Colonic mucosa (tissue), 4 donors: ENCODE measurements at regions not wholly inside any gene's neighbourhood (a gene's known extent, or its start where the extent isn't known, plus 50 kb on each side); places are given as distances from the start of the nearest gene placed in this dataset.

Experiments used
- DNase-seq: peaks from one replicate; pipeline ENCODE4 v3.0.0-alpha.2; 2020
- H3K27ac ChIP-seq: fragments of 200-600 bp; one replicate; pipeline ENCODE4 v1.8.0; 2021
- H3K27me3 ChIP-seq: fragments of 200-600 bp; one replicate; pipeline ENCODE4 v1.8.0; 2021
- H3K36me3 ChIP-seq: fragments of 200-600 bp; one replicate; pipeline ENCODE4 v1.8.0; 2021
- H3K4me1 ChIP-seq: fragments of 200-600 bp; one replicate; pipeline ENCODE4 v1.8.0; 2021; ENCODE audit warnings: mild to moderate bottlenecking
- H3K4me3 ChIP-seq: fragments of 200-600 bp; one replicate; pipeline ENCODE4 v1.8.0; 2021
- H3K9ac ChIP-seq, 2 donors: one replicate each; pipeline ENCODE4 v1.7.0; 2013; ENCODE audit warnings: control low read depth in 2 of 2, low read depth in 2 of 2, low read length in 2 of 2
- H3K9me3 ChIP-seq: fragments of 200-600 bp; one replicate; pipeline ENCODE4 v1.8.0; 2021
- CTCF ChIP-seq: fragments of 200-600 bp; IDR thresholded peaks from one replicate; pipeline ENCODE4 v1.8.0; 2022; ENCODE audit warnings: antibody characterized with exemption, mild to moderate bottlenecking
- intact Hi-C: fragments of 100-400 bp; cut with DNase I; formaldehyde crosslinking; loops from one replicate; pipeline ENCODE4 v1.14.1; 2022
- donor health status: healthy.
- donor health status: DM: no; HTN: no; CAD: no.
- donor health status: DM: no; HTN: no; CAD: no.

- Histone ChIP-seq H3K4me1 (no peaks in the 10 kb centered on the region), H3K9ac (no peak overlapping the region), H3K9me3 (no peaks in the 10 kb centered on the region), H3K27me3 (no peaks in the 10 kb centered on the region), H3K4me3 (no peak overlapping the region), H3K36me3 (no peaks in the 10 kb centered on the region), H3K27ac (no peak overlapping the region)
- no peak for TF ChIP-seq CTCF
- intact Hi-C loops: no loop called here
- no peak for DNase-seq
Measured at GRCh38 chr2:220850116-220850515, 722.0 kb downstream of the EPHA4 start.

- no peak for TF ChIP-seq CTCF
- Histone ChIP-seq H3K36me3 (no peaks in the 10 kb centered on the region), H3K27me3 (no peaks in the 10 kb centered on the region), H3K9ac (no peak overlapping the region), H3K27ac (no peak overlapping the region), H3K4me3 (no peak overlapping the region), H3K9me3 (no peaks in the 10 kb centered on the region), H3K4me1 (no peaks in the 10 kb centered on the region)
- DNase-seq: no peak
- intact Hi-C loops: no loop called here
Measured at GRCh38 chr2:220855296-220855695, 716.8 kb downstream of the EPHA4 start.

- intact Hi-C loops: no loop called here
- no peak overlapping the region for H3K27ac ChIP-seq
- no peak overlapping the region for H3K9ac ChIP-seq
- H3K9me3 ChIP-seq: no peaks in the 10 kb centered on the region
- H3K36me3 ChIP-seq: no peaks in the 10 kb centered on the region
- no peaks in the 10 kb centered on the region for H3K4me1 ChIP-seq
- no peak for TF ChIP-seq CTCF
- DNase-seq: no peak
- H3K4me3 ChIP-seq: no peak overlapping the region
- no peaks in the 10 kb centered on the region for H3K27me3 ChIP-seq
Measured at GRCh38 chr2:220856486-220856885, 715.6 kb downstream of the EPHA4 start.

- Histone ChIP-seq H3K36me3 (no peaks in the 10 kb centered on the region), H3K27me3 (no peaks in the 10 kb centered on the region), H3K4me1 (no peaks in the 10 kb centered on the region), H3K9ac (no peak overlapping the region), H3K4me3 (no peak overlapping the region), H3K9me3 (no peaks in the 10 kb centered on the region), H3K27ac (no peak overlapping the region)
- TF ChIP-seq CTCF: no peak
- no peak for DNase-seq
- intact Hi-C loops: no loop called here
Measured at GRCh38 chr2:220857368-220857767, 714.7 kb downstream of the EPHA4 start.

- no peak for DNase-seq
- intact Hi-C loops: no loop called here
- H3K4me1 ChIP-seq: no peaks in the 10 kb centered on the region
- no peak overlapping the region for H3K4me3 ChIP-seq
- no peaks in the 10 kb centered on the region for H3K27me3 ChIP-seq
- H3K27ac ChIP-seq: no peak overlapping the region
- no peaks in the 10 kb centered on the region for H3K36me3 ChIP-seq
- no peaks in the 10 kb centered on the region for H3K9me3 ChIP-seq
- H3K9ac ChIP-seq: no peak overlapping the region
- TF ChIP-seq CTCF: no peak
Measured at GRCh38 chr2:220858101-220858500, 714.0 kb downstream of the EPHA4 start.

- Histone ChIP-seq H3K27ac (no peak overlapping the region), H3K9ac (no peak overlapping the region), H3K4me1 (no peaks in the 10 kb centered on the region), H3K27me3 (no peaks in the 10 kb centered on the region), H3K9me3 (no peaks in the 10 kb centered on the region), H3K4me3 (no peak overlapping the region), H3K36me3 (no peaks in the 10 kb centered on the region)
- intact Hi-C loops: no loop called here
- TF ChIP-seq CTCF: no peak
- DNase-seq: no peak
Measured at GRCh38 chr2:220871909-220872308, 700.2 kb downstream of the EPHA4 start.
